ENCODE measurements at regions not wholly inside any gene's neighbourhood (a gene's known extent, or its start where the extent isn't known, plus 50 kb on each side); places are given as distances from the start of the nearest gene placed in this dataset.

DNA sequence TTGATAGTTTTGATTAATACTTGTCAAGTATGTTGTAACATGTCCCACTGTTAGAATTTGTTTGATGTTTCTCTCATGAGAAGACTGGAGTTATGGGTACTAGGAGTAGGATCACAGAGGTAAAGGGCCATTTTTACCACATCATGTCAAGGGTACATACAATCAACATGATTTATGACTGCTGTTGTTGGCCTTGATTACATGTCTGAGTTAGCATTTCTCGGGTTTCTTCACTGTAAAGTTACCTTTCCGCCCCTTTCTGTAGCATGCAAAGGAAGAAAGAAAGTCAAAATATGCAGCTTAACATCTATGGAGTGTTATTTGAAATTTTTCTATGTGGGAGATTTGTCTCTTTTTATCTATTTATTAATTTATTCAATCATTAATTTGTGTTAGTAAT, 1456.4 kb downstream of the SUCLG1 start:
- TF ChIP-seq, protein P1, sequence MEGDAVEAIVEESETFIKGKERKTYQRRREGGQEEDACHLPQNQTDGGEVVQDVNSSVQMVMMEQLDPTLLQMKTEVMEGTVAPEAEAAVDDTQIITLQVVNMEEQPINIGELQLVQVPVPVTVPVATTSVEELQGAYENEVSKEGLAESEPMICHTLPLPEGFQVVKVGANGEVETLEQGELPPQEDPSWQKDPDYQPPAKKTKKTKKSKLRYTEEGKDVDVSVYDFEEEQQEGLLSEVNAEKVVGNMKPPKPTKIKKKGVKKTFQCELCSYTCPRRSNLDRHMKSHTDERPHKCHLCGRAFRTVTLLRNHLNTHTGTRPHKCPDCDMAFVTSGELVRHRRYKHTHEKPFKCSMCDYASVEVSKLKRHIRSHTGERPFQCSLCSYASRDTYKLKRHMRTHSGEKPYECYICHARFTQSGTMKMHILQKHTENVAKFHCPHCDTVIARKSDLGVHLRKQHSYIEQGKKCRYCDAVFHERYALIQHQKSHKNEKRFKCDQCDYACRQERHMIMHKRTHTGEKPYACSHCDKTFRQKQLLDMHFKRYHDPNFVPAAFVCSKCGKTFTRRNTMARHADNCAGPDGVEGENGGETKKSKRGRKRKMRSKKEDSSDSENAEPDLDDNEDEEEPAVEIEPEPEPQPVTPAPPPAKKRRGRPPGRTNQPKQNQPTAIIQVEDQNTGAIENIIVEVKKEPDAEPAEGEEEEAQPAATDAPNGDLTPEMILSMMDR (IDR thresholded peaks at IDR 0.05; ENCODE audit: control extremely low read depth, extremely low read depth): no peak
- DNase-seq (no peak), ATAC-seq (ENCODE audit: insufficient read depth, low FRiP score) (no peak)
- no peaks in the 10 kb centered on the region for H3K27me3 ChIP-seq (ENCODE audit: control insufficient read depth in 3 of 3, insufficient read depth in 3 of 3, low read length in 2 of 3)
- no peak overlapping the region for H3K9ac ChIP-seq (ENCODE audit: insufficient read depth in 1 of 2, low read length in 2 of 2)
- H3K36me3 ChIP-seq (ENCODE audit: control insufficient read depth in 4 of 4, insufficient read depth in 4 of 4, low read length in 4 of 4): no peaks in the 10 kb centered on the region
- 78% methylated on average over 2 of the region's 2 CpGs for WGBS, 2 donors
- no peaks in the 10 kb centered on the region for H3K4me1 ChIP-seq (ENCODE audit: control insufficient read depth in 5 of 5, insufficient read depth in 5 of 5, low read length in 5 of 5)
- H3K4me3 ChIP-seq: no peak overlapping the region
- H3K27ac ChIP-seq (ENCODE audit: low read depth in 1 of 2, low read length in 1 of 2): no peak overlapping the region
- no peaks in the 10 kb centered on the region for H3K9me3 ChIP-seq (ENCODE audit: control insufficient read depth in 4 of 4, insufficient read depth in 3 of 4, low read length in 3 of 4)

DNA sequence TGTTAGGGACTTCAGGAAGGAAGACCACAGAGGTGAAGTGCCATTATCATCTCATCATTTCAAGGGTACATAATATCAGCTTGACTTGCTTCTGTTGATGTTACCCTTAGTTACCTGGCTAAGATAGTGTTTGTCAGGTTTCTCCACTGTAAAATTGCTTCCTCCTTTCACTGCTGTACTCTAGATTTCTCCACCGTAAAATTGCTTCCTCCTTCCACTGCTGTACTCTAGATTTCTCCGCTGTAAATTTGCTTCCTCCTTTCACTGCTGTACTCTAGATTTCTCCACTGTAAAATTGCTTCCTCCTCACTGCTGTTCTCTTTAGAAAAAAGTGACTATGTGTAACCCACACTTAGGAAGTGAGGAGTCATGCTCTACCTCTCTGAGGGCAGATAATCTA, 1460.3 kb downstream of the SUCLG1 start:
- Histone ChIP-seq H3K9ac (ENCODE audit: insufficient read depth in 1 of 2, low read length in 2 of 2) (no peak overlapping the region), H3K4me1 (ENCODE audit: control insufficient read depth in 5 of 5, insufficient read depth in 5 of 5, low read length in 5 of 5) (no peaks in the 10 kb centered on the region), H3K36me3 (ENCODE audit: control insufficient read depth in 4 of 4, insufficient read depth in 4 of 4, low read length in 4 of 4) (no peaks in the 10 kb centered on the region), H3K27me3 (ENCODE audit: control insufficient read depth in 3 of 3, insufficient read depth in 3 of 3, low read length in 2 of 3) (no peaks in the 10 kb centered on the region), H3K9me3 (ENCODE audit: control insufficient read depth in 4 of 4, insufficient read depth in 3 of 4, low read length in 3 of 4) (no peaks in the 10 kb centered on the region), H3K4me3 (no peak overlapping the region), H3K27ac (ENCODE audit: low read depth in 1 of 2, low read length in 1 of 2) (no peak overlapping the region)
- ATAC-seq (ENCODE audit: insufficient read depth, low FRiP score) (no peak), DNase-seq (no peak)
- TF ChIP-seq, protein P1 (IDR thresholded peaks at IDR 0.05; ENCODE audit: control extremely low read depth, extremely low read depth): no peak
- WGBS, 2 donors: 14 to 58% methylated on average over 2 of the region's 2 CpGs

DNA sequence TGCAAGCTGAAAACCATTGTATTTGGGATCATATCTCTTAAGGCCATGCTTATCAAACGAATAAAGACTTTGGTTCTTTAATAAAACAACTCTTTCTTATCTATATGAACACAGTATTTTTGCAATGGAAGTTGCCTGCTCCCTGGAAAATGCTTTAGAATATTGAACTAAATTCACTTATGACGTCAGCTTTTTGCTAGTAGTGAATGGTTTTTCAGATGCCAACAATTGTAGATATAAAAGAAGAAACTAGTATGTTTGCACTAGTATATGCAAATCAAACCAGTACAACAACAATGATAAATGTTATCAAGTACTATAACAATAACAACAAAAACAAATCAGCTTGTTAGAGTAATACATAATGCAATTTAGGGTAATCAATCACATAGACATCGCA, 1462.9 kb downstream of the SUCLG1 start:
- Histone ChIP-seq H3K27ac (ENCODE audit: low read depth in 1 of 2, low read length in 1 of 2) (no peak overlapping the region), H3K36me3 (ENCODE audit: control insufficient read depth in 4 of 4, insufficient read depth in 4 of 4, low read length in 4 of 4) (no peaks in the 10 kb centered on the region), H3K4me1 (ENCODE audit: control insufficient read depth in 5 of 5, insufficient read depth in 5 of 5, low read length in 5 of 5) (no peaks in the 10 kb centered on the region), H3K9me3 (ENCODE audit: control insufficient read depth in 4 of 4, insufficient read depth in 3 of 4, low read length in 3 of 4) (no peaks in the 10 kb centered on the region), H3K4me3 (no peak overlapping the region), H3K27me3 (ENCODE audit: control insufficient read depth in 3 of 3, insufficient read depth in 3 of 3, low read length in 2 of 3) (no peaks in the 10 kb centered on the region), H3K9ac (ENCODE audit: insufficient read depth in 1 of 2, low read length in 2 of 2) (no peak overlapping the region)
- WGBS, 2 donors: 62 to 76% methylated on average over 3 of the region's 3 CpGs
- TF ChIP-seq, protein P1 (IDR thresholded peaks at IDR 0.05; ENCODE audit: control extremely low read depth, extremely low read depth): no peak
- DNase-seq: no peak
- no peak for ATAC-seq (ENCODE audit: insufficient read depth, low FRiP score)

DNA sequence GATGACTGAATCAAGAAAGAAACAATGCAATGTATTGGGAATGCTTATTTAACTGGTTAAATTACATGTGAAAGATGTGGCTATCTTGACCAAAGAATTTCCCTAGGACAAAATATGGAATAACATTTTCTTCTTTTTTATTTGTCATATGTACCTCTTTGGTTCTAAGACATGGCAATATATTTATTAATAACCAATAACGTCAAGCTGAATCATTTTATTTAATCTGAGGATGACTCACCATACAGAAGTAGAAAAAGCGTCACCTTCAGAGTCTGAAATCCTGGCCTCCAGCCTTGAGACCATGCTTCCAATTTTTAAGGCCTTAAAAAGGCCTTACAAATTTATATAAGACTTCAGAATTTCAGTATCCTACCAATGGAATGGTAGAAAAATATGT, 1464.9 kb downstream of the SUCLG1 start:
- ATAC-seq (ENCODE audit: insufficient read depth, low FRiP score) (no peak), DNase-seq (no peak)
- Histone ChIP-seq H3K27me3 (ENCODE audit: control insufficient read depth in 3 of 3, insufficient read depth in 3 of 3, low read length in 2 of 3) (no peaks in the 10 kb centered on the region), H3K4me3 (no peak overlapping the region), H3K9ac (ENCODE audit: insufficient read depth in 1 of 2, low read length in 2 of 2) (no peak overlapping the region), H3K27ac (ENCODE audit: low read depth in 1 of 2, low read length in 1 of 2) (no peak overlapping the region), H3K36me3 (ENCODE audit: control insufficient read depth in 4 of 4, insufficient read depth in 4 of 4, low read length in 4 of 4) (no peaks in the 10 kb centered on the region), H3K9me3 (ENCODE audit: control insufficient read depth in 4 of 4, insufficient read depth in 3 of 4, low read length in 3 of 4) (no peaks in the 10 kb centered on the region), H3K4me1 (ENCODE audit: control insufficient read depth in 5 of 5, insufficient read depth in 5 of 5, low read length in 5 of 5) (no peaks in the 10 kb centered on the region)
- TF ChIP-seq, protein P1 (IDR thresholded peaks at IDR 0.05; ENCODE audit: control extremely low read depth, extremely low read depth): no peak
- WGBS, 2 donors: 79 to 91% methylated on average over 2 of the region's 2 CpGs
